H1 (cell line): ENCODE measurements at regions not wholly inside any gene's neighbourhood (a gene's known extent, or its start where the extent isn't known, plus 50 kb on each side); places are given as distances from the start of the nearest gene placed in this dataset.

Experiments used
- CTCF ChIA-PET: fragments of 300-600 bp; sonication (Branson Sonifier 250); formaldehyde crosslinking; loops from one replicate; lab custom pipeline; 2021; ENCODE audit not compliant: partially characterized antibody; lab: Charles Lee
- POLR2A ChIA-PET: fragments of 300-600 bp; sonication (Branson Sonifier 250); formaldehyde crosslinking; loops from one replicate; lab custom pipeline; 2021; ENCODE audit warnings: inconsistent platforms; ENCODE audit not compliant: partially characterized antibody; lab: Charles Lee
- DNase-seq, 2 experiments: peaks; one replicate each; pipeline versions ENCODE4 v3.0.0 to v3.0.0-alpha.2; 2010 to 2022; ENCODE audit warnings: low spot score in 2 of 2, low read depth in 1 of 2, mixed read lengths in 1 of 2
- FAIRE-seq: peaks from 2 replicates; lab custom pipeline; 2011; peaks lifted over from hg19 to GRCh38; lab: Jason Lieb, UNC
- H2AFZ ChIP-seq: 2 replicates; pipeline ENCODE4 v1.8.1; 2012; ENCODE audit warnings: low read length, inconsistent platforms
- H2AK5ac ChIP-seq: 2 replicates; pipeline ENCODE4 v1.6.1; 2013; ENCODE audit warnings: low read depth, low read length
- H2BK120ac ChIP-seq: replicated peaks from 2 replicates; pipeline ENCODE3; 2013; ENCODE audit warnings: low read depth, low read length, inconsistent platforms
- H2BK12ac ChIP-seq: 2 replicates; pipeline ENCODE4 v1.6.1; 2013; ENCODE audit warnings: low read depth, low read length
- H2BK15ac ChIP-seq: 2 replicates; pipeline ENCODE4 v1.6.1; 2013; ENCODE audit warnings: low read length
- H2BK20ac ChIP-seq: 2 replicates; pipeline ENCODE4 v1.6.1; 2013; ENCODE audit warnings: low read length
- H2BK5ac ChIP-seq: 2 replicates; pipeline ENCODE4 v1.6.1; 2013; ENCODE audit warnings: low read depth, low read length
- H3K14ac ChIP-seq: 2 replicates; pipeline ENCODE4 v1.6.1; 2013; ENCODE audit warnings: inconsistent platforms; ENCODE audit not compliant: insufficient read length
- H3K18ac ChIP-seq: 2 replicates; pipeline ENCODE4 v1.6.1; 2013; ENCODE audit warnings: low read length; ENCODE audit errors: extremely low read depth
- H3K23ac ChIP-seq: 2 replicates; pipeline ENCODE4 v1.6.1; 2013; ENCODE audit warnings: inconsistent platforms; ENCODE audit not compliant: insufficient read length
- H3K23me2 ChIP-seq: 2 replicates; pipeline ENCODE4 v1.6.1; 2013; ENCODE audit warnings: low read depth, low read length
- H3K27ac ChIP-seq: 2 replicates; pipeline ENCODE4 v1.6.1; 2011; ENCODE audit warnings: low read depth, low read length, inconsistent platforms
- H3K27me3 ChIP-seq, 4 experiments: replicated peaks in 1 of 4; 1 replicate in 1 of 4; 2 replicates in 3 of 4; pipeline versions ENCODE4 v1.6.1 to v1.8.1; 2011 to 2013; ENCODE audit warnings: low read length in 3 of 4, mild to moderate bottlenecking in 3 of 4, inconsistent platforms in 2 of 4, mixed read lengths in 2 of 4, moderate library complexity in 1 of 4; ENCODE audit not compliant: control insufficient read depth in 3 of 4, insufficient read depth in 3 of 4; ENCODE audit errors: extremely low read depth in 1 of 4
- H3K36me3 ChIP-seq, 4 experiments: 2 replicates each; pipeline versions ENCODE4 v1.6.1 to v1.8.1; 2011 to 2013; ENCODE audit warnings: mild to moderate bottlenecking in 4 of 4, low read length in 3 of 4, moderate library complexity in 2 of 4, control low read depth in 1 of 4, inconsistent platforms in 1 of 4; ENCODE audit not compliant: insufficient read depth in 4 of 4, control insufficient read depth in 2 of 4
- H3K4ac ChIP-seq: replicated peaks from 2 replicates; pipeline ENCODE3; 2013; ENCODE audit warnings: low read length, low read depth, mixed read lengths, inconsistent platforms; ENCODE audit not compliant: insufficient read length
- H3K4me1 ChIP-seq, 4 experiments: replicated peaks in 1 of 4; 1 replicate in 1 of 4; 2 replicates in 3 of 4; pipeline versions ENCODE4 v1.6.1 to v1.8.1; 2011 to 2013; ENCODE audit warnings: low read length in 3 of 4, inconsistent platforms in 2 of 4, mixed read lengths in 1 of 4; ENCODE audit not compliant: insufficient read depth in 4 of 4, control insufficient read depth in 3 of 4
- H3K4me2 ChIP-seq, 2 experiments: 2 replicates each; pipeline versions ENCODE4 v1.6.1 to v1.8.1; 2011 to 2013; ENCODE audit warnings: low read depth in 2 of 2, low read length in 2 of 2, control low read depth in 1 of 2, inconsistent platforms in 1 of 2, mild to moderate bottlenecking in 1 of 2; ENCODE audit not compliant: insufficient read depth in 1 of 2
- H3K4me3 ChIP-seq, 4 experiments: fragments of 200-600, 300-600 bp in 1 of 4; sonication (generic), shearing (Covaris generic), sonication (Bioruptor Twin) in 1 of 4; 2 replicates each; pipeline versions ENCODE4 v1.5.1 to v1.8.1; 2011 to 2016; ENCODE audit warnings: low read length in 4 of 4, low read depth in 3 of 4, control low read depth in 2 of 4, inconsistent platforms in 2 of 4, mild to moderate bottlenecking in 2 of 4, mixed read lengths in 1 of 4, moderate library complexity in 1 of 4; ENCODE audit not compliant: insufficient read depth in 2 of 4; ENCODE audit errors: extremely low read depth in 1 of 4
- H3K56ac ChIP-seq: replicated peaks from 2 replicates; pipeline ENCODE3; 2013; ENCODE audit warnings: low read depth, mild to moderate bottlenecking, mixed read lengths, low read length, inconsistent platforms; ENCODE audit not compliant: insufficient read length
- H3K79me1 ChIP-seq: 2 replicates; pipeline ENCODE4 v1.6.1; 2013; ENCODE audit warnings: low read depth, low read length, control low read depth
- H3K79me2 ChIP-seq, 2 experiments: 2 replicates each; pipeline versions ENCODE4 v1.6.1 to v1.8.1; 2012 to 2013; ENCODE audit warnings: low read length in 2 of 2, mild to moderate bottlenecking in 2 of 2, inconsistent platforms in 1 of 2; ENCODE audit not compliant: insufficient read depth in 2 of 2, control insufficient read depth in 1 of 2
- H3K9ac ChIP-seq, 4 experiments: replicated peaks in 1 of 4; 1 replicate in 1 of 4; 2 replicates in 3 of 4; pipeline versions ENCODE4 v1.6.1 to v1.8.1; 2011 to 2013; ENCODE audit warnings: low read depth in 3 of 4, low read length in 3 of 4, control low read depth in 2 of 4, mild to moderate bottlenecking in 2 of 4, moderate library complexity in 2 of 4, inconsistent platforms in 1 of 4; ENCODE audit errors: extremely low read depth in 1 of 4
- H3K9me3 ChIP-seq, 2 experiments: 2 replicates each; pipeline versions ENCODE4 v1.6.1 to v1.8.1; 2012 to 2013; ENCODE audit warnings: mild to moderate bottlenecking in 2 of 2, moderate library complexity in 2 of 2, control low read depth in 1 of 2, inconsistent platforms in 1 of 2, low read depth in 1 of 2, low read length in 1 of 2, mixed read lengths in 1 of 2; ENCODE audit not compliant: insufficient read depth in 2 of 2
- H4K20me1 ChIP-seq, 2 experiments: replicated peaks in 1 of 2; 2 replicates each; pipeline versions ENCODE3 to v1.8.1; 2011 to 2013; ENCODE audit warnings: inconsistent platforms in 2 of 2, low read length in 2 of 2, mild to moderate bottlenecking in 1 of 2; ENCODE audit not compliant: insufficient read depth in 2 of 2, control insufficient read depth in 1 of 2
- H4K5ac ChIP-seq: 2 replicates; pipeline ENCODE4 v1.6.1; 2013; ENCODE audit warnings: low read length, low read depth, mixed read lengths, inconsistent platforms; ENCODE audit not compliant: insufficient read length
- H4K8ac ChIP-seq: 2 replicates; pipeline ENCODE4 v1.8.0; 2013; ENCODE audit warnings: mild to moderate bottlenecking, moderate library complexity, low read length, inconsistent platforms; ENCODE audit not compliant: insufficient read depth; ENCODE audit errors: extremely low read depth
- H4K91ac ChIP-seq: replicated peaks from 2 replicates; pipeline ENCODE3; 2013; ENCODE audit warnings: low read length, mixed read lengths, inconsistent platforms; ENCODE audit not compliant: insufficient read length
- SIX5 ChIP-seq: IDR thresholded peaks from 2 replicates; pipeline ENCODE4 v1.6.1; 2011; ENCODE audit warnings: mild to moderate bottlenecking, low read depth, low read length
- USF2 ChIP-seq: IDR thresholded peaks from 2 replicates; pipeline ENCODE4 v1.6.1; 2011; ENCODE audit warnings: low read length, improper control_type of control experiment

- no peaks in the 10 kb centered on the region for H3K23me2 ChIP-seq
- ChIA-PET POLR2A (no interaction called here), CTCF (interaction anchor here (1.0 kb wide), 1 partner anchor 11 kb away, joined by 3 read pairs; no protein-coding TSS in a partner anchor)
- no peak overlapping the region for H3K56ac ChIP-seq
- no peaks in the 10 kb centered on the region for H3K79me1 ChIP-seq
- H4K91ac ChIP-seq: no peak overlapping the region
- no peaks in the 10 kb centered on the region for H3K36me3 ChIP-seq
- H3K9me3 ChIP-seq: no peaks in the 10 kb centered on the region
- no peak overlapping the region for H2BK20ac ChIP-seq
- no peaks in the 10 kb centered on the region for H3K27me3 ChIP-seq
- H3K18ac ChIP-seq: no peak overlapping the region
- no peak overlapping the region for H3K23ac ChIP-seq
- H2BK12ac ChIP-seq: no peak overlapping the region
- H4K5ac ChIP-seq: no peak overlapping the region
- H3K14ac ChIP-seq: no peak overlapping the region
- H2BK120ac ChIP-seq: no peak overlapping the region
- no peak for FAIRE-seq
- H3K4me3 ChIP-seq: no peak overlapping the region
- no peak overlapping the region for H4K8ac ChIP-seq
- no peak overlapping the region for H2AFZ ChIP-seq
- peaks cover 0 to 16% (median 7%) of the 10 kb centered on the region in 4 experiments; a peak in 3 of 7 replicates for H3K4me1 ChIP-seq
- H3K4ac ChIP-seq: no peak overlapping the region
- H3K9ac ChIP-seq: no peak overlapping the region
- no peak overlapping the region for H2AK5ac ChIP-seq
- H3K4me2 ChIP-seq: no peak overlapping the region
- DNase-seq: no peak
- H2BK15ac ChIP-seq: no peak overlapping the region
- no peak overlapping the region for H3K27ac ChIP-seq
- H2BK5ac ChIP-seq: no peak overlapping the region
- no peaks in the 10 kb centered on the region for H3K79me2 ChIP-seq
- H4K20me1 ChIP-seq: no peaks in the 10 kb centered on the region
- no peak for TF ChIP-seq USF2
- TF ChIP-seq SIX5: no peak
Measured at GRCh38 chr3:110750201-110750600, 321.4 kb upstream of the NECTIN3 start.
